WERI-Rb-1 (cell line): ENCODE measurements at regions not wholly inside any gene's neighbourhood (a gene's known extent, or its start where the extent isn't known, plus 50 kb on each side); places are given as distances from the start of the nearest gene placed in this dataset.

Source experiments
- DNase-seq: peaks from one replicate; pipeline ENCODE4 v3.0.0-alpha.2; 2020
- H3K27ac ChIP-seq: fragments of 250-450 bp; sonication (Bioruptor Pico); 2 replicates; pipeline ENCODE4 v1.5.1; 2020; ENCODE audit warnings: mild to moderate bottlenecking, moderate library complexity
- H3K27me3 ChIP-seq: fragments of 250-450 bp; sonication (Bioruptor Pico); 2 replicates; pipeline ENCODE4 v1.5.1; 2021; ENCODE audit warnings: mild to moderate bottlenecking, low read depth, moderate library complexity; ENCODE audit not compliant: insufficient read depth, severe bottlenecking
- H3K36me3 ChIP-seq: fragments of 250-450 bp; sonication (Bioruptor Pico); 2 replicates; pipeline ENCODE4 v1.5.1; 2020; ENCODE audit warnings: mild to moderate bottlenecking, moderate library complexity
- H3K4me3 ChIP-seq: 2 replicates; pipeline ENCODE4 v1.5.1; 2011; ENCODE audit warnings: low read depth, mild to moderate bottlenecking, control low read depth, low read length
- H3K9me3 ChIP-seq: fragments of 250-450 bp; sonication (Bioruptor Pico); 2 replicates; pipeline ENCODE4 v1.5.1; 2021; ENCODE audit warnings: mild to moderate bottlenecking, moderate library complexity; ENCODE audit not compliant: severe bottlenecking
- CTCF ChIP-seq: IDR thresholded peaks from 2 replicates; pipeline ENCODE4 v1.5.1; 2011; ENCODE audit warnings: low read depth, mild to moderate bottlenecking, control low read depth, inconsistent platforms, low read length

GRCh38 chr2:236787885-236788284, 218.3 kb downstream of the ACKR3 start:
- H3K9me3 ChIP-seq: no peaks in the 10 kb centered on the region
- H3K36me3 ChIP-seq: no peaks in the 10 kb centered on the region
- H3K27me3 ChIP-seq: no peaks in the 10 kb centered on the region
- TF ChIP-seq CTCF: no peak
- H3K4me3 ChIP-seq: no peak overlapping the region
- DNase-seq: no peak
- H3K27ac ChIP-seq: no peak overlapping the region

- no peak for DNase-seq
- no peak overlapping the region for H3K4me3 ChIP-seq
- H3K27me3 ChIP-seq: no peaks in the 10 kb centered on the region
- TF ChIP-seq CTCF: no peak
- H3K9me3 ChIP-seq: no peaks in the 10 kb centered on the region
- H3K27ac ChIP-seq: no peak overlapping the region
- H3K36me3 ChIP-seq: no peaks in the 10 kb centered on the region
Measured at GRCh38 chr2:236790963-236791362, 221.3 kb downstream of the ACKR3 start.

- no peak overlapping the region for H3K27ac ChIP-seq
- no peak overlapping the region for H3K4me3 ChIP-seq
- no peaks in the 10 kb centered on the region for H3K36me3 ChIP-seq
- DNase-seq: no peak
- H3K27me3 ChIP-seq: no peaks in the 10 kb centered on the region
- H3K9me3 ChIP-seq: no peaks in the 10 kb centered on the region
- TF ChIP-seq CTCF: no peak
Measured at GRCh38 chr2:236793023-236794011, 223.7 kb downstream of the ACKR3 start.

GRCh38 chr2:236794176-236794957, 224.7 kb downstream of the ACKR3 start:
- DNase-seq: no peak
- TF ChIP-seq CTCF: no peak
- Histone ChIP-seq H3K27me3 (no peaks in the 10 kb centered on the region), H3K9me3 (no peaks in the 10 kb centered on the region), H3K4me3 (no peak overlapping the region), H3K36me3 (no peaks in the 10 kb centered on the region), H3K27ac (no peak overlapping the region)

GRCh38 chr2:236795169-236795860, 225.7 kb downstream of the ACKR3 start:
- no peaks in the 10 kb centered on the region for H3K27me3 ChIP-seq
- H3K36me3 ChIP-seq: no peaks in the 10 kb centered on the region
- no peak overlapping the region for H3K4me3 ChIP-seq
- H3K9me3 ChIP-seq: no peaks in the 10 kb centered on the region
- no peak for TF ChIP-seq CTCF
- H3K27ac ChIP-seq: no peak overlapping the region
- DNase-seq: no peak
